Loucy (cell line): ENCODE measurements at regions not wholly inside any gene's neighbourhood (a gene's known extent, or its start where the extent isn't known, plus 50 kb on each side); places are given as distances from the start of the nearest gene placed in this dataset.

Source experiments
- H2AFZ ChIP-seq: fragments of 200-600 bp; sonication (generic); 2 replicates; pipeline ENCODE4 v1.6.0; 2016; ENCODE audit warnings: antibody characterized with exemption, mild to moderate bottlenecking, low read length, moderate library complexity
- H3F3A ChIP-seq: fragments of 200-600 bp; 2 replicates; pipeline ENCODE4 v1.6.0; 2016; ENCODE audit warnings: antibody characterized with exemption, low read depth, mild to moderate bottlenecking
- H3K27me3 ChIP-seq: fragments of 200-600 bp; sonication (generic); 2 replicates; pipeline ENCODE4 v1.6.1; 2014; ENCODE audit warnings: low read length, mild to moderate bottlenecking; ENCODE audit not compliant: insufficient read depth, poor library complexity, severe bottlenecking
- H3K36me3 ChIP-seq: fragments of 200-600 bp; sonication (generic); 2 replicates; pipeline ENCODE4 v1.6.1; 2016; ENCODE audit warnings: low read length; ENCODE audit not compliant: insufficient read depth
- H3K4me1 ChIP-seq: fragments of 200-600 bp; sonication (generic); 2 replicates; pipeline ENCODE4 v1.5.1; 2014; ENCODE audit warnings: low read length, mild to moderate bottlenecking; ENCODE audit not compliant: insufficient read depth, poor library complexity, severe bottlenecking
- H3K4me2 ChIP-seq: fragments of 200-600 bp; sonication (generic); 2 replicates; pipeline ENCODE4 v1.6.0; 2014; ENCODE audit warnings: antibody characterized with exemption, low read length, low read depth, mild to moderate bottlenecking; ENCODE audit not compliant: poor library complexity, severe bottlenecking
- H3K4me3 ChIP-seq: fragments of 200-600 bp; sonication (generic); 2 replicates; pipeline ENCODE4 v1.5.1; 2014; ENCODE audit warnings: low read length, mild to moderate bottlenecking, mixed read lengths; ENCODE audit not compliant: poor library complexity, severe bottlenecking
- H3K79me2 ChIP-seq: fragments of 200-600 bp; sonication (generic); 2 replicates; pipeline ENCODE4 v1.6.1; 2014; ENCODE audit warnings: low read length; ENCODE audit not compliant: insufficient read depth
- H3K9ac ChIP-seq: fragments of 200-600 bp; sonication (generic); 2 replicates; pipeline ENCODE4 v1.6.0; 2014; ENCODE audit warnings: mild to moderate bottlenecking, low read depth, low read length, moderate library complexity; ENCODE audit not compliant: poor library complexity, severe bottlenecking
- H3K9me2 ChIP-seq: fragments of 200-600 bp; sonication (generic); replicated peaks from 2 replicates; pipeline ENCODE4 v1.6.1; 2016; ENCODE audit warnings: low read depth, low read length, mixed read lengths
- H3K9me3 ChIP-seq: fragments of 200-600 bp; sonication (generic); 2 replicates; pipeline ENCODE4 v1.6.1; 2014; ENCODE audit warnings: mild to moderate bottlenecking, antibody characterized with exemption, low read length, low read depth; ENCODE audit not compliant: insufficient read depth
- H4K20me1 ChIP-seq: fragments of 200-600 bp; sonication (generic); 2 replicates; pipeline ENCODE4 v1.6.0; 2014; ENCODE audit warnings: antibody characterized with exemption, low read length, mild to moderate bottlenecking; ENCODE audit not compliant: insufficient read depth, poor library complexity, severe bottlenecking
- CTCF ChIP-seq: fragments of 200-600 bp; sonication (generic); conservative IDR thresholded peaks from 2 replicates; pipeline ENCODE4 v1.5.1; 2014; ENCODE audit warnings: mild to moderate bottlenecking, antibody characterized with exemption, low read length
- EZH2phosphoT487 ChIP-seq: fragments of 200-600 bp; IDR thresholded peaks from 2 replicates; pipeline ENCODE4 v1.6.1; 2018; ENCODE audit warnings: antibody characterized with exemption, mild to moderate bottlenecking, moderate library complexity, borderline replicate concordance

- Histone ChIP-seq H3K27me3 (no peaks in the 10 kb centered on the region), H3K4me3 (no peak overlapping the region), H3K9me2 (no peaks in the 10 kb centered on the region)
These were observed 474.6 kb upstream of the RAG2 start for GRCh38 chr11:37072538-37073055.

GRCh38 chr11:37050311-37050710 is 452.3 kb upstream of the RAG2 start:
- no peak overlapping the region for H3K9ac ChIP-seq
- H2AFZ ChIP-seq = no peak overlapping the region
- H3F3A ChIP-seq = no peaks in the 10 kb centered on the region
- H3K4me2 ChIP-seq = no peak overlapping the region
- no peak for TF ChIP-seq EZH2phosphoT487
- TF ChIP-seq CTCF = no peak
- H3K79me2 ChIP-seq = no peaks in the 10 kb centered on the region
- H3K9me2 ChIP-seq = 0 out of 2 replicates have a peak, but pooled peaks cover 4% of the 10 kb centered on the region
- H3K4me1 ChIP-seq = no peaks in the 10 kb centered on the region
- no peaks in the 10 kb centered on the region for H3K9me3 ChIP-seq
- no peaks in the 10 kb centered on the region for H4K20me1 ChIP-seq
- H3K27me3 ChIP-seq = no peaks in the 10 kb centered on the region
- no peak overlapping the region for H3K4me3 ChIP-seq
- H3K36me3 ChIP-seq = no peaks in the 10 kb centered on the region

More at GRCh38 chr11:37072538-37073055, 474.6 kb upstream of the RAG2 start:
- no peaks in the 10 kb centered on the region for H3F3A ChIP-seq
- no peaks in the 10 kb centered on the region for H3K9me3 ChIP-seq
- H3K4me2 ChIP-seq = no peak overlapping the region
- no peaks in the 10 kb centered on the region for H3K4me1 ChIP-seq
- H4K20me1 ChIP-seq = no peaks in the 10 kb centered on the region
- TF ChIP-seq EZH2phosphoT487 (no peak), CTCF (no peak)
- H3K36me3 ChIP-seq = no peaks in the 10 kb centered on the region
- no peak overlapping the region for H3K9ac ChIP-seq
- no peaks in the 10 kb centered on the region for H3K79me2 ChIP-seq
- no peak overlapping the region for H2AFZ ChIP-seq

- no peaks in the 10 kb centered on the region for H3K36me3 ChIP-seq
- H3K9me3 ChIP-seq = no peaks in the 10 kb centered on the region
- no peak overlapping the region for H2AFZ ChIP-seq
- H3K79me2 ChIP-seq = no peaks in the 10 kb centered on the region
- no peaks in the 10 kb centered on the region for H3F3A ChIP-seq
- no peak overlapping the region for H3K4me2 ChIP-seq
- TF ChIP-seq CTCF (no peak), EZH2phosphoT487 (no peak)
- H3K27me3 ChIP-seq = no peaks in the 10 kb centered on the region
- H4K20me1 ChIP-seq = no peaks in the 10 kb centered on the region
- H3K4me1 ChIP-seq = no peaks in the 10 kb centered on the region
- H3K4me3 ChIP-seq = no peak overlapping the region
- no peak overlapping the region for H3K9ac ChIP-seq
- H3K9me2 ChIP-seq = no peaks in the 10 kb centered on the region
These were observed 442.9 kb upstream of the RAG2 start for GRCh38 chr11:37040921-37041320.
